ENCODE measurements at regions not wholly inside any gene's neighbourhood (a gene's known extent, or its start where the extent isn't known, plus 50 kb on each side); places are given as distances from the start of the nearest gene placed in this dataset.

DNA sequence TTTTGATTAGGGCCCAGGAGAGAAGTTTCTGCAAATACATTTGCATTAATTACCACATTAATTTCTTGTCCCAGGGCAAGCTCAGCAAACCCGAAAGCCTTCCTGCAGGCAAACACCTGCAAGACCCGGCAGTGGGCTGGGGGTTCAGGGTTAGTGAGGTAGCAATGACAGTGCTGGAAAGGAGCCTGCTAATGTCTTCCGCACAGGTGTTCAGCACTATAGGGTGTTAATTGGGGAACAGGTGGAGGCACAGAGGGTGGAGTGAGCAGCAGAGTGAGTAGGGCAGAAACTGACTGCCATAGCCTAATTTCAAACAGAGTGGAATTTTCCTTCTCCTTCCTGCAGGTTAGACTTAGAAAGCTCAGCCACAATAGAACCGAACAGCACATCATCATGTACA lies 50.9 kb upstream of the UBASH3B start:
- H3K27me3 ChIP-seq (ENCODE audit: control insufficient read depth, insufficient read depth, low read length) = no peaks in the 10 kb centered on the region
- H3K36me3 ChIP-seq (ENCODE audit: control insufficient read depth, insufficient read depth, low read length) = no peaks in the 10 kb centered on the region
- H3K27ac ChIP-seq (ENCODE audit: low read depth, low read length) = no peak overlapping the region
- no peak overlapping the region for H3K9ac ChIP-seq (ENCODE audit: low read length)
- H3K4me1 ChIP-seq (ENCODE audit: control insufficient read depth, insufficient read depth, low read length) = no peaks in the 10 kb centered on the region
- H3K9me3 ChIP-seq (ENCODE audit: control insufficient read depth, insufficient read depth, low read depth, low read length) = no peaks in the 10 kb centered on the region
- H3K4me3 ChIP-seq (ENCODE audit: low read depth, low read length) = no peak overlapping the region

DNA sequence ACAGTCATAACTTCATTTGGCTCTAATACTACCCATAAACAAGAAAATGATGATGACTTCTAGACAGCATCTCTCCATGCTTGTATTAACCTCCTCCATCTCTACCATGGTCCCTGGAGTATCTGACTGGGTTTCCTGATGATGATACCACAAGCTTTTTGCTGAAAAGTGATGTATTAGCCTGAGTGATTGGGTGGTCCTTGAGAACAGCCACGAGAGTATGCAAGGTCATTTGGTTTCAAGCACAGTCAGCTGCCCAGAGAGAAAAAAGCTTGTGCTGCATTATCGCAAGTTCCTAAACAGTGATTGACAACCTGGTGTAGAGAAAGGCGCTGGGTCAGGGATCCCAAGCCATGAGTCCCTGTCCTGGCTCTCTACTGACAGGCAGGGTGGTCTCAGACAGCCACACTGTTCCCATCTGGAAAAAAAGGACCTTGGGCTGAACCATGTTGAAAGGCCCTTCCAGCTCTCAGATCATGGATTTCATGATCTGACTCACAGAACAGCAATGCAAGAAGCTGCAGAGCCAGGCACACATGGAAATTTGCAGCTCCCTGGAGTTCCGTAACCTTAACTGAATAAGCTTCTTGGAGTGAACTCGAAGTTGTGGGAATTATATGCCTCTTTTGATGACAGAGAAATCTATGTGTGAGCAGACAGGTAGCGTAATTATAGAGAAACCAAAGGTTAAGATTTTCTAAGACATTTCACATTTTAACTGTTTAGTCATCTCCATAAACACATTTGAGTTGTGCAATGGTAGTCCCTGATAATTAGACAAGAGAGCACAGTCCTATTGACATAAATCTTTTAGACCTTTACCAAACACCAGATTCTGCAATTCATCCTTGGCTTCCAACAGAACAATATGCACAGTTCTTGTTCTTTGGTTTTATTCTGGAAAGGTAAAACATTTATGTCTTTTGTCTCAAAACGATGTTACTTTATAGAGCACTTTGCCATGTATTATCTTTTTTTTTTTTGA lies 54.1 kb upstream of the UBASH3B start:
- Histone ChIP-seq H3K36me3 (ENCODE audit: control insufficient read depth, insufficient read depth, low read length) (no peaks in the 10 kb centered on the region), H3K27me3 (ENCODE audit: control insufficient read depth, insufficient read depth, low read length) (no peaks in the 10 kb centered on the region), H3K9ac (ENCODE audit: low read length) (no peak overlapping the region)

DNA sequence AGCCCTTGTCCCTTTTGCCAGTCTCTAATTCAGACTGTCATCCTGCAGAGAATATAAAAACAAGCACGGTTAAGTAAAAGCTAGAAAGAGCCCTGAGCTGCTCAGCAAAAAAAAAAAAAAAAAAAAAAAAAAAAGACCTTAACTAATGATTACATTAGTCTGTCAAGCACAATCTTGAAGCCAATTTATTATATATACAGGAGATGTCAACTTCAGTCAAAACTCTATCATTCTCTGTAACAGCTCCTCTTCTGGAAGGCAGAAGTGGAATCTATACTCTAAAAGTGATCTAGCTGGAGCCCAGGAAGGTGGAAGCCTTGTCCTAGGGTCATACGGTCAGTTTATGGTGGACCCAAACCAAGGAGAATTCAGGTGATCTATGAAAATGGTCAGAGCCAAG lies 55.2 kb upstream of the UBASH3B start:
- Histone ChIP-seq H3K27ac (ENCODE audit: low read depth, low read length) (no peak overlapping the region), H3K36me3 (ENCODE audit: control insufficient read depth, insufficient read depth, low read length) (no peaks in the 10 kb centered on the region), H3K4me1 (ENCODE audit: control insufficient read depth, insufficient read depth, low read length) (no peaks in the 10 kb centered on the region), H3K27me3 (ENCODE audit: control insufficient read depth, insufficient read depth, low read length) (no peaks in the 10 kb centered on the region), H3K9ac (ENCODE audit: low read length) (no peak overlapping the region), H3K4me3 (ENCODE audit: low read depth, low read length) (no peak overlapping the region), H3K9me3 (ENCODE audit: control insufficient read depth, insufficient read depth, low read depth, low read length) (no peaks in the 10 kb centered on the region)

More for the DNA sequence above, 54.1 kb upstream of the UBASH3B start:
- no peaks in the 10 kb centered on the region for H3K9me3 ChIP-seq (ENCODE audit: control insufficient read depth, insufficient read depth, low read depth, low read length)
- no peak overlapping the region for H3K4me3 ChIP-seq (ENCODE audit: low read depth, low read length)
- no peak overlapping the region for H3K27ac ChIP-seq (ENCODE audit: low read depth, low read length)
- no peaks in the 10 kb centered on the region for H3K4me1 ChIP-seq (ENCODE audit: control insufficient read depth, insufficient read depth, low read length)

GRCh38 chr11:122599434-122599833 lies 56.1 kb upstream of the UBASH3B start:
- Histone ChIP-seq H3K4me1 (ENCODE audit: control insufficient read depth, insufficient read depth, low read length) (no peaks in the 10 kb centered on the region), H3K27me3 (ENCODE audit: control insufficient read depth, insufficient read depth, low read length) (no peaks in the 10 kb centered on the region), H3K4me3 (ENCODE audit: low read depth, low read length) (no peak overlapping the region), H3K36me3 (ENCODE audit: control insufficient read depth, insufficient read depth, low read length) (no peaks in the 10 kb centered on the region), H3K9ac (ENCODE audit: low read length) (no peak overlapping the region), H3K9me3 (ENCODE audit: control insufficient read depth, insufficient read depth, low read depth, low read length) (no peaks in the 10 kb centered on the region), H3K27ac (ENCODE audit: low read depth, low read length) (no peak overlapping the region)

- Histone ChIP-seq H3K27ac (ENCODE audit: low read depth, low read length) (no peak overlapping the region), H3K9me3 (ENCODE audit: control insufficient read depth, insufficient read depth, low read depth, low read length) (no peaks in the 10 kb centered on the region), H3K9ac (ENCODE audit: low read length) (no peak overlapping the region), H3K4me3 (ENCODE audit: low read depth, low read length) (no peak overlapping the region), H3K4me1 (ENCODE audit: control insufficient read depth, insufficient read depth, low read length) (no peaks in the 10 kb centered on the region), H3K27me3 (ENCODE audit: control insufficient read depth, insufficient read depth, low read length) (no peaks in the 10 kb centered on the region), H3K36me3 (ENCODE audit: control insufficient read depth, insufficient read depth, low read length) (no peaks in the 10 kb centered on the region)
Observed at GRCh38 chr11:122598971-122599370, 56.6 kb upstream of the UBASH3B start.

GRCh38 chr11:122597511-122597910 lies 58.0 kb upstream of the UBASH3B start:
- no peak overlapping the region for H3K4me3 ChIP-seq (ENCODE audit: low read depth, low read length)
- no peak overlapping the region for H3K27ac ChIP-seq (ENCODE audit: low read depth, low read length)
- H3K4me1 ChIP-seq (ENCODE audit: control insufficient read depth, insufficient read depth, low read length) = peaks cover 7% of the 10 kb centered on the region; the same call in 1 of the 2 replicates

GRCh38 chr11:122594986-122595645 lies 60.4 kb upstream of the UBASH3B start:
- Histone ChIP-seq H3K4me1 (ENCODE audit: control insufficient read depth, insufficient read depth, low read length) (peaks cover 7% of the 10 kb centered on the region; the same call in 1 of the 2 replicates), H3K9ac (ENCODE audit: low read length) (no peak overlapping the region), H3K4me3 (ENCODE audit: low read depth, low read length) (no peak overlapping the region), H3K27me3 (ENCODE audit: control insufficient read depth, insufficient read depth, low read length) (no peaks in the 10 kb centered on the region), H3K9me3 (ENCODE audit: control insufficient read depth, insufficient read depth, low read depth, low read length) (no peaks in the 10 kb centered on the region), H3K27ac (ENCODE audit: low read depth, low read length) (no peak overlapping the region), H3K36me3 (ENCODE audit: control insufficient read depth, insufficient read depth, low read length) (no peaks in the 10 kb centered on the region)

More at GRCh38 chr11:122597511-122597910, 58.0 kb upstream of the UBASH3B start:
- Histone ChIP-seq H3K36me3 (ENCODE audit: control insufficient read depth, insufficient read depth, low read length) (no peaks in the 10 kb centered on the region), H3K9me3 (ENCODE audit: control insufficient read depth, insufficient read depth, low read depth, low read length) (no peaks in the 10 kb centered on the region), H3K9ac (ENCODE audit: low read length) (no peak overlapping the region), H3K27me3 (ENCODE audit: control insufficient read depth, insufficient read depth, low read length) (no peaks in the 10 kb centered on the region)

GRCh38 chr11:122593473-122594420 lies 61.8 kb upstream of the UBASH3B start:
- Histone ChIP-seq H3K9me3 (ENCODE audit: control insufficient read depth, insufficient read depth, low read depth, low read length) (no peaks in the 10 kb centered on the region), H3K4me3 (ENCODE audit: low read depth, low read length) (no peak overlapping the region), H3K36me3 (ENCODE audit: control insufficient read depth, insufficient read depth, low read length) (no peaks in the 10 kb centered on the region), H3K9ac (ENCODE audit: low read length) (no peak overlapping the region), H3K4me1 (ENCODE audit: control insufficient read depth, insufficient read depth, low read length) (peaks cover 7% of the 10 kb centered on the region; the same call in 1 of the 2 replicates), H3K27ac (ENCODE audit: low read depth, low read length) (no peak overlapping the region), H3K27me3 (ENCODE audit: control insufficient read depth, insufficient read depth, low read length) (no peaks in the 10 kb centered on the region)

DNA sequence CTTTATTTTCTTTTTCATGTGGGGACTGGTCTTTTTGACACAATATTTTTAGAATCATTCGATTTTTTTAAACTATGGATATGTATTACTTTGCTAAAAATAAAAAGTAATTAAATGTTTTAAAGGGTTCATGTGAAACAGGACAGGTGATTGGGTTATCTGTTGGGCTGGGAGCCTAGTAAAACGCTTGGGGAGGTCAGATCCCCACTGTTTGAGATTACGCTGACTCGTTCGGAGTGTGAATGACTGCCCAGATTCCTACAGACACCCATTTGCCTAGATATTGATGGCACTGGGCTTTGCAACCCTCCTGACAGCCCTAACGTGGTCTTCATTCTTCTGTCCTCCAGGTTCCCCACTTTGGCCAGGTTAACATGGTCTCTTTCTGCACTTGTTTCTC lies 62.9 kb upstream of the UBASH3B start:
- peaks cover 7% of the 10 kb centered on the region; the same call in 1 of the 2 replicates for H3K4me1 ChIP-seq (ENCODE audit: control insufficient read depth, insufficient read depth, low read length)
- H3K9ac ChIP-seq (ENCODE audit: low read length) = no peak overlapping the region
- no peaks in the 10 kb centered on the region for H3K9me3 ChIP-seq (ENCODE audit: control insufficient read depth, insufficient read depth, low read depth, low read length)
- H3K27ac ChIP-seq (ENCODE audit: low read depth, low read length) = no peak overlapping the region
- H3K36me3 ChIP-seq (ENCODE audit: control insufficient read depth, insufficient read depth, low read length) = no peaks in the 10 kb centered on the region
- no peaks in the 10 kb centered on the region for H3K27me3 ChIP-seq (ENCODE audit: control insufficient read depth, insufficient read depth, low read length)
- H3K4me3 ChIP-seq (ENCODE audit: low read depth, low read length) = no peak overlapping the region

GRCh38 chr11:122584670-122585069 lies 70.9 kb upstream of the UBASH3B start:
- H3K4me3 ChIP-seq (ENCODE audit: low read depth, low read length) = no peak overlapping the region

More at GRCh38 chr11:122584670-122585069, 70.9 kb upstream of the UBASH3B start:
- Histone ChIP-seq H3K9me3 (ENCODE audit: control insufficient read depth, insufficient read depth, low read depth, low read length) (no peaks in the 10 kb centered on the region), H3K27ac (ENCODE audit: low read depth, low read length) (no peak overlapping the region), H3K4me1 (ENCODE audit: control insufficient read depth, insufficient read depth, low read length) (no peaks in the 10 kb centered on the region), H3K36me3 (ENCODE audit: control insufficient read depth, insufficient read depth, low read length) (no peaks in the 10 kb centered on the region), H3K9ac (ENCODE audit: low read length) (no peak overlapping the region), H3K27me3 (ENCODE audit: control insufficient read depth, insufficient read depth, low read length) (no peaks in the 10 kb centered on the region)

Measured in HUES6 (cell line).